Right lobe of liver (tissue), 4 donors: ENCODE measurements at regions not wholly inside any gene's neighbourhood (a gene's known extent, or its start where the extent isn't known, plus 50 kb on each side); places are given as distances from the start of the nearest gene placed in this dataset.

Source experiments
- CTCF ChIP-seq, 4 donors: fragments of 200-600 bp in 3 of 4; fragments of 450-650 bp in 1 of 4; IDR thresholded peaks; one replicate each; pipeline versions ENCODE4 v1.5.1 to v1.8.0; 2016 to 2022; ENCODE audit warnings: antibody characterized with exemption in 4 of 4, mild to moderate bottlenecking in 2 of 4
- POLR2A ChIP-seq: fragments of 450-650 bp; IDR thresholded peaks from one replicate; pipeline ENCODE4 v1.6.1; 2017; ENCODE audit warnings: antibody characterized with exemption, mild to moderate bottlenecking
- donor health status: DM: no; HTN: no; CAD: no.
- donor health status: DM: no; HTN: no; CAD: no.
- donor health status: DM: no; HTN: yes; CAD: no.

GRCh38 chrX:38917954-38918353, 116.7 kb downstream of the MID1IP1 start:
- no peak for TF ChIP-seq CTCF (IDR thresholded peaks at IDR 0.05)
- no peak for TF ChIP-seq POLR2A
